PFSK-1 (cell line): ENCODE measurements at regions not wholly inside any gene's neighbourhood (a gene's known extent, or its start where the extent isn't known, plus 50 kb on each side); places are given as distances from the start of the nearest gene placed in this dataset.

Source experiments
- FOXP2 ChIP-seq: optimal IDR thresholded peaks from 2 replicates; pipeline ENCODE3; 2011; ENCODE audit warnings: borderline replicate concordance, control low read depth, inconsistent platforms; ENCODE audit not compliant: insufficient read depth; ENCODE audit errors: extremely low read length, extremely low read depth
- POLR2AphosphoS5 ChIP-seq: IDR thresholded peaks from 2 replicates; pipeline ENCODE4 v1.6.1; 2012; ENCODE audit warnings: low read depth, mild to moderate bottlenecking, control low read depth, low read length, moderate library complexity
- REST ChIP-seq, 2 experiments: IDR thresholded peaks; 2 replicates each; pipeline versions ENCODE4 v1.6.1 to v1.8.0; 2011 to 2012; ENCODE audit warnings: low read depth in 2 of 2, low read length in 2 of 2, control low read depth in 1 of 2, inconsistent platforms in 1 of 2, mild to moderate bottlenecking in 1 of 2, moderate library complexity in 1 of 2; ENCODE audit not compliant: insufficient read depth in 1 of 2
- SIN3A ChIP-seq: IDR thresholded peaks from 2 replicates; pipeline ENCODE4 v1.6.1; 2012; ENCODE audit warnings: mild to moderate bottlenecking, low read length, moderate library complexity, borderline replicate concordance; ENCODE audit not compliant: insufficient read depth
- TAF1 ChIP-seq: IDR thresholded peaks from 2 replicates; pipeline ENCODE4 v1.6.1; 2012; ENCODE audit warnings: low read length, control low read depth, borderline replicate concordance; ENCODE audit not compliant: insufficient read depth

- TF ChIP-seq POLR2AphosphoS5 (no peak), FOXP2 (no peak), SIN3A (no peak), TAF1 (no peak), REST (IDR thresholded peaks at IDR 0.05; ENCODE audit: insufficient read depth in 1 of 2, low read depth in 2 of 2, low read length in 2 of 2) (no peak)
Measured at GRCh38 chr17:79443026-79443425, 167.8 kb downstream of the RBFOX3 start.

- TF ChIP-seq REST (IDR thresholded peaks at IDR 0.05; ENCODE audit: insufficient read depth in 1 of 2, low read depth in 2 of 2, low read length in 2 of 2) (no peak), SIN3A (no peak), FOXP2 (no peak), POLR2AphosphoS5 (no peak), TAF1 (no peak)
Measured at GRCh38 chr17:79441356-79442160, 169.3 kb downstream of the RBFOX3 start.

- TF ChIP-seq POLR2AphosphoS5 (no peak), FOXP2 (no peak), TAF1 (no peak), SIN3A (no peak), REST (IDR thresholded peaks at IDR 0.05; ENCODE audit: insufficient read depth in 1 of 2, low read depth in 2 of 2, low read length in 2 of 2) (no peak)
Measured at GRCh38 chr17:79440251-79440650, 170.6 kb downstream of the RBFOX3 start.

- TF ChIP-seq POLR2AphosphoS5, result no peak
Measured at GRCh38 chr17:79439493-79439892, 171.4 kb downstream of the RBFOX3 start.

- TF ChIP-seq SIN3A (no peak), REST (IDR thresholded peaks at IDR 0.05; ENCODE audit: insufficient read depth in 1 of 2, low read depth in 2 of 2, low read length in 2 of 2) (no peak), FOXP2 (no peak), POLR2AphosphoS5 (no peak), TAF1 (no peak)
Measured at GRCh38 chr17:79438546-79439334, 172.1 kb downstream of the RBFOX3 start.
